ENCODE measurements at regions not wholly inside any gene's neighbourhood (a gene's known extent, or its start where the extent isn't known, plus 50 kb on each side); places are given as distances from the start of the nearest gene placed in this dataset.

DNA sequence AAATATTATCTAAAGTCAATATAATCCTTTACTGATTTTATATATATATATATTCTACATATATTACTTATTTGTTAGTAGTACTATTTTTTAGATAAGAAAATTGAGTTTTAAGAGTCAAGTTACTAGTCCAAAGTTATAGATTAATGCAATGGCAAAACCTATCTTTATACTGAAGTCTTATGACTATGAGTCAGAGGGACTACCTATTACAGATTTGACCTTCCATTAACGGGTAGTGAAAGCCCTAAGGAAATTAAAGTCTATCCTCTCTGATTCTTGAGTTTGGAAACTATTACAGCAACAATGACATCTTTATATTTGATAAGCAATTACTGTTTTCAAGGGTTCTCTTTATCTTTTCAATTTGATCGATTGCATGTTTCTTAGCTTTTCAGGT, 315.8 kb downstream of the CASP12 start:
- DNase-seq: no peak

DNA sequence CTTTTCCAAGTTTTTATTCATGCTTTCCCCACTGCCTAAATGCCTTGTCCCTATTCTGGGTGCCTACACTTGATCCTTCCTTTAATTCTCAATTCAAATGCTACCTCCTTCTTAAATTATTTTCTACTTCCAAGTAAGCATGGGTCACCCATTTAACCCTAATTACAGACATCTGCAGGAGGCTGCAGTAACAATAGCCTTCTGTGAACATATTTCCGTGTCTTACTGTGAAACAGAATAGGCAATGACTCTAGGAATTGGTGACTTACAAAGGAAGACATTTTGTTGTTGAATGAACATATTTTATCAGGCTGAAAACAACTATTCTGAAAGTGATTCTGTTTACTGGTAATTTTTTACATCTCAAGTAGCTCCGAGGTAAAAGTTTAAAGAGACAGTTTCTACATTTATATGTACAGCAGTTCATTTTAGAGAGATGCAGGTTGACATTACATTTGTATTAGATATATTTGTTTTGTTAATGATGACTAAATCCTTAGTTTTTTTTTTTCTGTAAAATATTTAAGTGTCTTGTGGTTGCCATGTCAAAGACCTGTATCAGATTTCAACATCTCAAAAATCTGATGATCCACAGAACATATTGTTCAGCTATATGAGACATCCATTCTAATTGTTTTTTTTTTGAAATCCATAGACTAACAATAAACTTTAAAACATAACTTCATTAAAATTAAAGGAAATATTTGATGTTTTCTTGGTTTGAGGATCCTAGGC, 316.8 kb downstream of the CASP12 start:
- no peak for DNase-seq

DNA sequence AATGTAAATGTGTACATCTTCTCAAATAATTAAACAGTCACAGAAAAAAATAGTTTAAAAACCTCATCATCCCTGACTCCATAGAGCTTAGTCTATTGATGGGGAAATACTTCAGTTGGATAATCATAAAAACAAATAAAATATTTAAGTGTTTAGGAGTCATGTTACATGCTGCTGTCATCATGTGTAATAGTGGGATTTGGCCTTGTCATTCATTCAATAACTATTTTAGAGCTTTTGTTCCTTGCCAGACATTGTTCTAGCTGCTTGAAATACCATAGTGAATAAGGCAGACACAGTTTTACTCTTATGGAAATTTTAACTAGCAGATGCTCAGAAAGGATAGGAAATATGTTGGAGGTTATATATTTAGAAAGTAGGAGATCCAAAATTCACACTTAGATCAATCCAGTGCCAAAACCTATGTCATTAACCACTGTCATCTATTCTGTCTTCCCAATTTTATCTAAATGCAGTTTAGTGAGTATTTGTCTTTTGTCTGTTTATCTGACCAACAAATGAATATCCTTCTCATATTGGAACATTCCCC, 324.7 kb downstream of the CASP12 start:
- no peak for DNase-seq

DNA sequence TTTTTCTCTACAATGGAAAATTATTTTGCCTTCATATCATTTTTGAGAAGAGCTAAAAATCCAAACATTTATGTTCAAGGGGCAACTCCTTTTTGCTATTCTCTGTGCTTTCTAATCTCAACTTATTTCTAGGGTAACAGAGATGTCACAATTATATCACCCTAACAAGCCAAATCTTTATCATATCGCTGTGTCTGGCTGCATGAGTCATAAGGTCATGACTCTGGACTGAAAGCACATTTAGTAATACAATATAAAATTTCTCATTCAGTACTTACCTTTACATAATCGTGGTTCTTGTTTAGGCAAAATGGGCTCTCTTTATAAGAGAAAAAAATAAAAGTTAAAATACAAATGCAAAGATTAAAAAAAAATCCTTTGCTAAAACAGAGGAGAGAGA, 326.0 kb downstream of the CASP12 start:
- no peak for DNase-seq

DNA sequence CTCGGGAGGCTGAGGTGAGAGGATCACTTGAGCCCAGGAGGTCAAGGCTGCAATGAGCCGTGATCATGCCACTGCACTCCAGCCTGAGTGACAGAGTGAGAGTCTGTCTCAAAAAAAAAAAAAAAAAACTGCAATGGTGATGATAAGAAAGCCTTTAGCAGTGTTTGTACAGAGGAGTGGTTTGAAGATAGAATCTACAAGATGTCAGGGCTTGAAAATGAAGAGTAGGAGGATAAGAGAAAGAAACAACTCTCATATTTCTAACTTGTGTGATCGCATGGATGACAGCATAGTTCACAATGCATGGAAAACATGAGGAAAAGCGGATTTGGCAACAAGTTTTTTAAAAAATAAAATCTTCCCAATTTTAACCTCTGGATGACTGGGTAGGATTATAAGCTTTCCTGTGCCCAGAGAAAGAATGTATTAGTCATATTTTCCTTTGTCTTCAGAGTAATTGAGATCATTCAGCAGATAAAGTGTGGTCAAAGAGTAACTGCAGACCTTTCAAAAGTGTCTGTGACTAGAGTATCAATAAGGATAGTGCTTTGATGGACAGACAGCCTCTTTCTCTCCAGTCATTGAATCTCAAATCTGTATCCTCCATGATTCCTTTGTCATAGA, 328.1 kb downstream of the CASP12 start:
- no peak for DNase-seq

DNA sequence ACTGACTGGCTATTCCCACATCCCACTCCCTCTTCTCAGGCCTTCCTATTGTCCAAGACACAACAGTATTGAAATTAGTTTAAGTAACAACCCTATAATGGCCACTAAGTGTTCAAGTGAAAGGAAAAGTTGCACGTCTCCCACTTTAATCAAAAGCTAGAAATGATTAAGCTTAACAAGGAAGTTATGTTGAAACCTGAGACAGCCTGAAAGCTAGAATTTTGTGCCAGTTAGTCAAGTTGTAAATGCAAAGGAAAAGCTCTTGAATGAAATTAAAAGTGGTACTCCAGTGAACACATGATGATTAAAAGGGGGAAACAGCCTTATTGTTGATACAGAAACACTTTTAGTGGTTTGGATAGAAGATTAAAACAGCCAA, 332.7 kb downstream of the CASP12 start:
- no peak for DNase-seq

DNA sequence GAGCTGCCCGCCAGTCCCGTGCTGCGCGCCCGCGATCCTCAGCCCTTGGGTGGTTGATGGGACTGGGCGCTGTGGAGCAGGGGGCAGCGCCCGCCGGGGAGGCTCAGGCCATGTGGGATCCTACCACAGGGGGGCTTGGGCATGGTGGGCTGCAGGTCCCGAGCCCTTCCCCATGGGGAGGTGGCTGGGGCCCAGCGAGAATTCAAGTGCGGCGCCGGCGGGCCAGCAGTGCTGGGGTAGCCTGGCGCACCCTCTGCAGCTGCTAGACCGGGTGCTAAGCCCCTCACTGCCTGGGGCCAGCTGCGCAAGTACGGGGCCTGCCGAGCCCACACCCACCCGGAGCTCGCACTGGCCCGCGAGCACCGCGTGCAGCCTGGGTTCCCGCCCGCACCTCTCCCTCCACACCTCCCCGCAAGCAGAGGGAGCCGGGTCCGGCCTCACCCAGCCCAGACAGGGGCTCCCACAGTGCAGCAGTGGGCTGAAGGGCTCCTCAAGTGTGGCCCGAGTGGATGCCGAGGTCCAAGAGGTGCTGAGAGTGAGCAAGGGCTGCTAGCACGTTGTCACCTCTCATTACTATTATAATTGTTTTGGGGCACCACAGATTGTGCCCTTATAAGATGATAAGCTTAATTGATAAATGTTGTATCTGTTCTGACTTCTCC, 333.2 kb downstream of the CASP12 start:
- DNase-seq: no peak

DNA sequence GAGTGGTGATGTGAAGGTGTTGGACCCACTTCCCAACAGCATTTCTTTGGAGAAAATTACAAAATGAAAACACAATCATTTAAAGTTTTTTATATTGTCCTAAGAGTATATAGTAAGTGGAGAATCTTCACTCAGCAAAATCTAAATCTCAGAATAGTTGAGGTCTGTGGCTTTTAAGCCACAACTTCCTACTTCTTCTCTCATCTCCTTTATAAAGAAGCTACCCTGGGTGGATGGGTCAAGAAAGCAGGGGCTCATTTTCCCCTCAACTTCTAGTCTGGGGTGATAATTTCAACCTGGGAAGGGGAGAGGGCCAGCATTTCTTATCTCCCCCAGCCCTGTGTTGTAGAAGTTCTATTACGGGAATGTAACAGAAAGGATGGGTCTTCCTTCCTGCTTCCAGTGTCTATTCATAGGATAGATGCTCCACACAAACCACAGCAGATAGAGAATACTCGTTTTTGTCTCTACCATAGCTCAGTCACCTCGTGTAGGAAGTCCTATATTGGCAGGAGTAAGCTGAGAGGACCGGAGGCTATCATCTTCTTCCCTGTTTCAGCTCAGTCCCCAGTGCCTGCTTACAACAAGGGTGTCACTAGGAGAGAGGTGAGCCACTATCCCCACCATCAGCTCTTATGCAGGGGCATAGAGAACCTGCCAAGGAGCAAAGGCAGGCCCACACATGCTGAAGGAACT, 341.5 kb downstream of the CASP12 start:
- no peak for DNase-seq

DNA sequence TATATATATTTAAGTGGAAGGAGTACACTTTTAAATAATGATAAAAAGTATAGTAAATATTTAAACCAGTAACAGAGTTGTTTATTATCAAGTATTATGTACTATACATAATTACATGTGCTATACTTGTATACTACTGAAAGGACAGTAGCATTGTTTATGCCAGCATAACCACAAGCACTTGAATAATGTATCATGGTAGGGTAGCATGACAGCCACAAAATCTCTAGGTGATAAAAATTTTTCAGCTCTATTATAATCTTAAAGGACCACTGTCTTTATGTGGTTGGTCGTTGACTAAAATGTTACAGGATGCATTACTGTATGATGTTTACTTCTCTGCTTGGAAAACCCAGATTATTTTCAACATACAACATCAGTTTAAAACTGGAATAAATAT, 349.2 kb downstream of the CASP12 start:
- DNase-seq: no peak

DNA sequence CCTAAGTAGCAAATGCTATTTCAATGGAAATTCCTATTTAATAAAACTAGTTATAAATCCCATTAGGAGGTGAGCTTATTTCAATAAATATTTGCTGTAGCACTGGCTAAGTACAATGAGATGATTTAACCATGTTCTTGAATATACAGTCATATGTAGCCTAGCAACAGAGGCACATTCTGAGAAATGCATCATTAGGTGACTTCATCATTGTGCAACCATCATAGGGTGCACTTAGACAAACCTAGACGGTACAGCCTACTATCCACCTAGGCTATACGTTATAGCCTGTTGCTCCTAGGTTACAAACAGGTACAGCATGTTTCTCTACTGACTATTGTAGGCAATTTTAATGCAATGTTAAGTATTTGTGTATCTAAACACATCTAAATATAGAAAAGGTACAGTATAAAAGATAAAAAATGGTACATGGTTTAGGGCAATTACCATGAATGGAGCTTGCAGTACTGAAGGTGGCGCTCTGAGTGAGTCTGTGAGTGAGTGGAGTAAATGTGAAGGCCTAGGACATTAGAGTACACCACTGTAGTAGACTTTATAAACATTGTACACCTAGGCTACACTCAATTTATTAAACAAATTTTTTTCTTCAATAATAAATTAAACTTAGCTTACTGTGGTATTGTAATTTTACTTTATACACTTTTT, 350.1 kb downstream of the CASP12 start:
- no peak for DNase-seq

DNA sequence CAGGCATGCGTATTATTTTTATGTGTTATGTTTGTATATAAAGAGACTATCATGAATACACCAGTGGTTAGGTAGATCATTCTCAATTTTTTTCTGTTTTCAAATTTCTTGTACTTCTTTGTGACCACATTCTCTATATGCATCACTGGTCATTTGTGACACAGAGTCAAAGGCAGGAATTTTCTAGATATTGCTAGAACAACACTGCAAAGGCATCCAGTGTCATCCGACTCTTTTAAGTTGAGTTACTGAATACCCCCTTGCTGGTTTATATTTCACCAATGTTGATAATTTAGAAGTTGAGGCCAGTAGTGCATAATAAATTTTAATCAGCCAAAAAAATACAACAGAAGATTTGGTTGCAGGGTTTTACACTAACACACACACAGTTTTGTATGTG, 351.8 kb downstream of the CASP12 start:
- DNase-seq: no peak

DNA sequence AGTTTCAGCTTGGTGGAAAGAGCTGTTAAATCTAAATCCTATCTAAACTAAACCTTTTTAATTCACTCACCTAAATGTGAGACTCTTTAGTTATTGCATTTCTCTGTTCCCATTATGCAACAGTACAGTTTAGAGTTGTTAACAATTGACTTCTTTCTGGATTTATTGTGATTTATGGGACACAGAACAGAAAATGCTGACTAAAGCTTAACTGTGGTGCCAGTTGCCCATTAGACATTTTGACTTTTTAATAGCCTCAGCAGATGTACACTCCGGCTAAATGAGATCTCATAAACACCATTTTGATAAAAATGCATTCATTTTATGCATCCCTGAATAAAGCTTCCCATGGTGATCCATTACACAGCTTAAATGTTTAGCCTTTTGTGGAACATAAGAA, 356.6 kb downstream of the CASP12 start:
- DNase-seq: no peak

DNA sequence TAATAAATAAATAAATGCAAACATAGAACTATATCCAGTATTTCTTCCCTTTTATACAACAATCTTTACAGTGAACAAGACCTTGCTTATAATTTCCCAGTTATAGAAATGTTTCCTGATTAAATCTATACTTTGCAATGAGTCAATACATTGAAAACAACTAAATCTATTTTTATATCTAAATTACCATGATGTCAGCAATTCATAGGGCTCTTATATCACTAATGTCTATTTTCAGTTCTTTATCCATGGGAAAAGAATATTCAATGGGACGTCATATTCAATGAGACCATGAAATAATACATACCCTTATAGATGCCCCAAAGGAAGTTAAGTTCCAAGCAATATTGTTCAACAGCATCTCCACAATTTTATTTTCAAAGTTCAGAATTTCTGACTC, 359.9 kb downstream of the CASP12 start:
- no peak for DNase-seq

DNA sequence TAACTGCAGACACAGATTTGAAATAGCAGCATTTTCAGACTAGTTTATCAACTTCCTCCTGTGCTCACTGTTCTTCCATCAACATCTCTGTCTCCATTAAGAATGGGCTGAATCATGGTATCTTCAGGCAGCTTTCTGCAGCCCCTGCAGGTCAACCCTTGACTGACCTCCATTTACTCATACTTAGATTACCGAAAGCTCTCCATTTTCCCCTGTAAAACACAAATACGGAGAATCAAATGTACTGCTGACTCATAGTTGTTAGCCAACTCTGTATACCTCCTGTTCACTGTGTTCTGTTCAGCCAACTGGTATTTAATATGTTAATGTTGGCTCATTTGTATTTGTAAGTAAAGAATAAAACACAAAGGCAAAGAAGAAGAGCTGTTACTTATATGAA, 364.0 kb downstream of the CASP12 start:
- DNase-seq: no peak

DNA sequence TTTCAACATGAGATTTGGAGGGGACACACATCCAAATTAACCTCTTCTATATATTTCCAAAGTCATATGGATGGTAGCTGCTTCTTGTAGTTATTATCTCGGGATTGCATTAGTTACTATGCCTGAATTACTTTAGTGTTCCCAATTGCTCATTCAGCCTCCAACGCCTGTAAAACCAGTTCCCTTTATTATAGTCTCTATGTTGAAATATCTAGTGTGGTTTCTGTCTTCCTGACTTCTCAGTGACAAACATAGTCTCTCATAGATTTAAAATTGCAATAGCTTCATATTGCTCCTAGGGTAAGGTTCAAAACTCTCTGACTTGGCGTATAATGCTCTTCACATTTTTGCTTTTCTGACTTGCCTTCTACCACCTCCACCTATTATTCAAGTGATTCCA, 366.4 kb downstream of the CASP12 start:
- DNase-seq: no peak

DNA sequence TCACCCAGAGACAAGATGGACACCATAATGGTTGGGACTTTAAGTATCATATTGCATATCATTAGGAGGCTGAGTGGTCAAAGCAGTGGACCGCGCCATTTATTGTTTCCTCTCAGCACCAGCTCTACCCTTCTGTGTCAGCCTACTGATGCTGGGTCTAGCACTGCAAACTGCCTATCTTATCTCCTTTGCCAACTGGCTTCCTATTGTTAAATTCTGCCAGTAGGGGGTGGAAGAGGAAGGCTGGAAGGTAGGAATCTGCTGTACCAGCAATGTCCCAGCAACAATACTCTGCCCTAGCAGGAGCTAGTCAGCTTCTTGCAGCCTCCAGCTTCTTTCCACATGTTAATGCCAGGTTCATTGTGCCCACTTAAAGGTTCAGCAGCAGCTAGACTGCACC, 367.1 kb upstream of the PDGFD start:
- peak in 1 of 2 donors; percentile 34 for DNase-seq

DNA sequence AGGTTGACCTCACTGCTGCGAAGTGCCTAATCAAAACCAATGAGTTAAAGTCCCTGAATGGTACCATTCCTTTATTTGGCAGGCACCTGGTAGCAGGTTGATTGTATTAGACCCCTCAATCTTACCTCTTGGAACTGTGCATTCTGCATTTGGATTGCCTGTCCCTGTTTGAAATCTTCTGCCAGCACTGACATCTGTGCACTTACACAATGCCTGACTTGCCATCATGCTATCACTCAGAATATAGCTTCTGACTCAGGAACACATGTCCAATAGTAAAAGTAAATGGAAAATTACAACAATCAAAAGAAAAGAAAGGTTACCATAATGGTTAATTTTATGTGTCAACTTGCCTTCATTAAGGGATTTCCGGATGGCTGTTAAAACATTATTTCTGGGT, 366.0 kb upstream of the PDGFD start:
- DNase-seq: no peak

DNA sequence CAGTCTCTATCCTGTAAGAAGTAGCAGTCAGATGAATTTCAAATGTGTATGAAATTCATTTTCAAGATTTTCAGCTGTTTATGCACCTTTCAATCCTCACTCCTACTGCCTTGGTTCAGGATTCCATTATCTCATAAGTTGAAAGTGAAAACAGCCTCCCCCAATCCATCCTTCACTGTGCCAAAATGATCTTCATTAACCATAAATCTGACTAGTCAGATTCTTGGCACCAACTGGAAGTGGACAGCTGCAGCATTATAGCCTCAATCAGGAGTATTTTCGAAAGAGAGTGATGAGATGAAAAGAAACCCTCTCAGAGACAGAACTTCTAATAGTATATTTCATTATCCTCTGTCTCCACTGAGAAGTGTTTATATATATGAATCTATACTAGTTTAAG, 365.3 kb upstream of the PDGFD start:
- DNase-seq: no peak

DNA sequence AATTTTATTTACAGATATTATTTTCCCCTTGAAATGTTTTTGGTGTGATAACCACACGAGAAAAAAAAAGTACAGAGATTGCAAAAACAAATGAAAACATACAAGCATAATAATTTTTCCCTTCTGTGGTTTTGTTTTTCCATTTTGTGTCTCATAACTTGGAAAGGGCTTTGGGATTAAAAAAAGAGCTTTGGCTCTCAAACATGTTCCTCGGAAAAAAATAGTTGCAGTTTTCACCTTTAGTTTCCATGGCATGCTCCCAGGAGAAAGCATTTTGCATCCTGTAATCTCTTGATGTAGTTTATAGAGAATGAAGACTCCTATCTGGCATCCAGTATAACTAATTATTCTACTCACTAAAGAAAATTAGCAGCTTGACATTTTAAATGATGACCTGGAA, 362.1 kb upstream of the PDGFD start:
- DNase-seq: no peak

DNA sequence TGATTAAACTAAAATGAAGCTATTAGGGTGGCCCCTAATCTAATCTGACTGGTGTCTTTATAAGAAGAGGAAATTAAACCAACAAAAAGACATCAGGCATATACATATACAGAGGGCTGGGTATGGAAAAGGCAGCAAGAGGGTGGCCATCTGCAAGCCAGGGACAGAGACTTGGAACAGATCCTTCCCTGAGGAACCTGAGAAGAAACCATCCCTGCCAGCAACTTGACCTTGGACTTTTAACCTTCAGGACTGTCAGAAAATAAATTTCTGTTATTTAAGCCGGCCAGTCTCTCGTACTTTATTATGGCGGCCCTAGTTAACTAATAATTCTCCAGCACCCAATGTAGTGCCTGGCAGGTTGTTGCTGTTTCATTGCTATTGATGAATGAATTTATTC, 361.5 kb upstream of the PDGFD start:
- no peak for DNase-seq

DNA sequence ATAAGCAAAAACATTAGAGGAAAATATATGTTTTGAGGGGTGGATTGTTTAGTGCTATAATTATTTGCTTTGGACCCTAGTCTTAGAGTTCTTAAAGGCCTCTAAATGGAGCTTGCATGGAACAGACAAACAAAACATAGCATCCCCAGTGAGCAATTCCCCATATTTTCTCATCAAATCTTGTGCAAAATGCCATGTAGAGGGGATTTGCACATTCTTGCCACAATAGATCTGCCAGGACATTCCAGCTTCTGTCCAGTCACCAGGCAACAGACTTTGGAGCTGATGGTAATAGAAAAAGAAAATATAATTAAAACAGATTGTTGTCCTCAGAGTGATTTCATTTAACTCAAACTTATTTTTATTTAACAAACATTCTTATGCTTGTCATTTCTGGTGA, 360.3 kb upstream of the PDGFD start:
- no peak for DNase-seq

DNA sequence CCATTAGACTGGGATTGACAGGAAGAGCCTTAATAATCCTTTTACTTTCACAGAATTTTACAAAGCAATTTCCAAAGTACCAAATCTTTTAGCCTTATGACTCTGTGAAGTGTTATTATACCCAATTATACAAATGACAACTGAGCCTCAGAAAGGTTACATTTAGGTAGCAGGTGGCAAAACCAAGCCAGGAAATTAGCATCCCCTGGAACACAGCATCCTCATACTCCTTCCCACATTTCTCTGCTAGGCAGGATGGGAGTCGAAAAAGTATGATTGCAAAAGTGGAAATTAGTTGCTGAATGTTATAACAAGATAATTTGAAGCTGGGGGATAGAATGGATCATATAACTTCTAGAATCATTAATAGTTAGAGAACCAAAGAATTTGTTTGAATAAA, 359.7 kb upstream of the PDGFD start:
- no peak for DNase-seq

DNA sequence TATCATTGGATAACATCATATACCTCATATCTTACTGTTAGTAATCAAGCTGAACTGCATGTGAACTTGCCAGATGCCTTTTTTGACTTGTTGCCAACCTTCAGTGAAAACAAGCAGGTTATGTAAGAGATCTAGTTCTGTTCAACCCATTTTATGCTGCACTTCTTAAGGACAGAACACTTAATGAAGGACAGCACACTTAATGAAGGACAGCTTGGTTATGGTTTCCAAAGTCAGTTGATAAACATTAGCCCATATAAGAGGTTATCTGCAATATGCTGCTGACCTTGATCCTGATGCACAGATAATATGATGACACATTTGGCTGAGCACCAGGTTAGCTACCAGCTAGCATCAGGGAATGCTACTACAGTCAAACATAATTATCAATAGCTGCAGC, 358.7 kb upstream of the PDGFD start:
- DNase-seq: no peak
